Effector memory CD8-positive, alpha-beta T cell (primary cell): ENCODE measurements at regions not wholly inside any gene's neighbourhood (a gene's known extent, or its start where the extent isn't known, plus 50 kb on each side); places are given as distances from the start of the nearest gene placed in this dataset.
"Not testable (repeated sequence)": the region's sequence is repeated elsewhere in the genome, so short reads cannot be mapped to it uniquely, and the experiment has no call there.

Experiments used
- ATAC-seq: fragments of 150-1000 bp; cut with Tn5 transposase; replicated peaks from 2 replicates; pipeline ENCODE4 v1.10.0; 2021; ENCODE audit warnings: mild to moderate bottlenecking, moderate library complexity
- DNase-seq, 3 experiments: peaks; one replicate each; pipeline ENCODE4 v3.0.0; 2021
- H3K27ac Mint-ChIP-seq, 2 donors: one replicate each; pipeline ENCODE4 v1.8.0; 2022; ENCODE audit warnings: mild to moderate bottlenecking in 2 of 2, mixed read lengths in 2 of 2, moderate library complexity in 2 of 2
- H3K27me3 Mint-ChIP-seq, 2 donors: one replicate each; pipeline ENCODE4 v1.8.0; 2022; ENCODE audit warnings: mixed read lengths in 2 of 2
- H3K36me3 Mint-ChIP-seq: one replicate; pipeline ENCODE4 v1.8.0; 2022; ENCODE audit warnings: mild to moderate bottlenecking, moderate library complexity, mixed read lengths; ENCODE audit not compliant: insufficient read depth
- H3K4me1 Mint-ChIP-seq, 2 donors: one replicate each; pipeline ENCODE4 v1.8.0; 2022; ENCODE audit warnings: low read depth in 2 of 2, mixed read lengths in 2 of 2
- H3K4me3 Mint-ChIP-seq, 2 donors: one replicate each; pipeline ENCODE4 v1.8.0; 2022; ENCODE audit warnings: mild to moderate bottlenecking in 2 of 2, mixed read lengths in 2 of 2, moderate library complexity in 2 of 2
- H3K9me3 Mint-ChIP-seq, 2 donors: one replicate each; pipeline ENCODE4 v1.8.0; 2022; ENCODE audit warnings: mixed read lengths in 2 of 2

- not testable (repeated sequence) for H3K36me3 Mint-ChIP-seq, H3K9me3 Mint-ChIP-seq, H3K4me1 Mint-ChIP-seq, H3K4me3 Mint-ChIP-seq, DNase-seq, ATAC-seq, H3K27ac Mint-ChIP-seq
- peaks cover 40 to 47% of the 10 kb centered on the region in 2 donors for H3K27me3 Mint-ChIP-seq
These were observed 50.6 kb upstream of the GRHL3 start for GRCh38 chr1:24268555-24268954.

GRCh38 chr1:24266998-24267397, 52.2 kb upstream of the GRHL3 start:
- H3K9me3 Mint-ChIP-seq = no peaks in the 10 kb centered on the region
- peaks cover 3% of the 10 kb centered on the region for H3K36me3 Mint-ChIP-seq
- H3K4me3 Mint-ChIP-seq = no peak overlapping the region

GRCh38 chr1:24266398-24266941, 52.7 kb upstream of the GRHL3 start:
- no peak for ATAC-seq
- Mint-ChIP-seq H3K4me1 (no peaks in the 10 kb centered on the region), H3K9me3 (no peaks in the 10 kb centered on the region), H3K36me3 (peaks cover 3% of the 10 kb centered on the region), H3K4me3 (no peak overlapping the region), H3K27me3 (peaks cover 19 to 26% of the 10 kb centered on the region in 2 donors), H3K27ac (no peak overlapping the region)
- no peak for DNase-seq

More at GRCh38 chr1:24266998-24267397, 52.2 kb upstream of the GRHL3 start:
- no peak for ATAC-seq
- H3K4me1 Mint-ChIP-seq = no peaks in the 10 kb centered on the region
- no peak for DNase-seq
- H3K27ac Mint-ChIP-seq = no peak overlapping the region
- peaks cover 24 to 32% of the 10 kb centered on the region in 2 donors for H3K27me3 Mint-ChIP-seq

GRCh38 chr1:24263746-24264145, 55.4 kb upstream of the GRHL3 start:
- DNase-seq (no peak), ATAC-seq (no peak)
- Mint-ChIP-seq H3K27ac (no peak overlapping the region), H3K27me3 (peaks cover 0 to 5% of the 10 kb centered on the region in 2 donors), H3K4me1 (no peaks in the 10 kb centered on the region), H3K36me3 (peaks cover 3% of the 10 kb centered on the region), H3K4me3 (no peak overlapping the region), H3K9me3 (no peaks in the 10 kb centered on the region)

- peaks cover 3% of the 10 kb centered on the region for H3K36me3 Mint-ChIP-seq
- DNase-seq (no peak), ATAC-seq (no peak)
- H3K4me1 Mint-ChIP-seq = no peaks in the 10 kb centered on the region
- peaks cover 0 to 7% of the 10 kb centered on the region in 2 donors for H3K27me3 Mint-ChIP-seq
- no peak overlapping the region for H3K27ac Mint-ChIP-seq
- H3K9me3 Mint-ChIP-seq = no peaks in the 10 kb centered on the region
- H3K4me3 Mint-ChIP-seq = no peak overlapping the region
These were observed 55.9 kb upstream of the GRHL3 start for GRCh38 chr1:24263211-24263610.

GRCh38 chr1:24261977-24262376, 57.2 kb upstream of the GRHL3 start:
- Mint-ChIP-seq H3K27me3 (peaks cover 0 to 7% of the 10 kb centered on the region in 2 donors), H3K9me3 (no peaks in the 10 kb centered on the region), H3K4me3 (no peak overlapping the region), H3K4me1 (no peaks in the 10 kb centered on the region), H3K36me3 (peaks cover 3% of the 10 kb centered on the region), H3K27ac (no peak overlapping the region)
- DNase-seq (no peak), ATAC-seq (no peak)

GRCh38 chr1:24258735-24259424, 60.3 kb upstream of the GRHL3 start:
- no peak for DNase-seq
- no peak overlapping the region for H3K27ac Mint-ChIP-seq
- H3K4me1 Mint-ChIP-seq = no peaks in the 10 kb centered on the region
- no peaks in the 10 kb centered on the region for H3K36me3 Mint-ChIP-seq
- H3K9me3 Mint-ChIP-seq = no peaks in the 10 kb centered on the region
- H3K4me3 Mint-ChIP-seq = no peak overlapping the region
- peaks cover 0 to 15% of the 10 kb centered on the region in 2 donors for H3K27me3 Mint-ChIP-seq
- no peak for ATAC-seq

- Mint-ChIP-seq H3K27ac (no peak overlapping the region), H3K36me3 (no peaks in the 10 kb centered on the region), H3K4me1 (no peaks in the 10 kb centered on the region), H3K9me3 (no peaks in the 10 kb centered on the region), H3K4me3 (no peak overlapping the region), H3K27me3 (peaks cover 0 to 15% of the 10 kb centered on the region in 2 donors)
- DNase-seq (no peak), ATAC-seq (no peak)
These were observed 61.8 kb upstream of the GRHL3 start for GRCh38 chr1:24257373-24257772.

GRCh38 chr1:24256687-24257086, 62.5 kb upstream of the GRHL3 start:
- no peaks in the 10 kb centered on the region for H3K4me1 Mint-ChIP-seq
- peaks cover 0 to 15% of the 10 kb centered on the region in 2 donors for H3K27me3 Mint-ChIP-seq
- H3K36me3 Mint-ChIP-seq = no peaks in the 10 kb centered on the region
- H3K4me3 Mint-ChIP-seq = no peak overlapping the region
- H3K27ac Mint-ChIP-seq = no peak overlapping the region
- DNase-seq (no peak), ATAC-seq (no peak)
- no peaks in the 10 kb centered on the region for H3K9me3 Mint-ChIP-seq

GRCh38 chr1:24255226-24255625, 63.9 kb upstream of the GRHL3 start:
- no peak for DNase-seq
- Mint-ChIP-seq H3K27ac (no peak overlapping the region), H3K9me3 (no peaks in the 10 kb centered on the region), H3K4me3 (no peak overlapping the region), H3K27me3 (peaks cover 0 to 15% of the 10 kb centered on the region in 2 donors), H3K36me3 (no peaks in the 10 kb centered on the region), H3K4me1 (no peaks in the 10 kb centered on the region)
- ATAC-seq = no peak

GRCh38 chr1:24254783-24255182, 64.4 kb upstream of the GRHL3 start:
- Mint-ChIP-seq H3K9me3 (no peaks in the 10 kb centered on the region), H3K27ac (no peak overlapping the region), H3K27me3 (peaks cover 0 to 15% of the 10 kb centered on the region in 2 donors), H3K36me3 (no peaks in the 10 kb centered on the region), H3K4me1 (no peaks in the 10 kb centered on the region), H3K4me3 (no peak overlapping the region)
- ATAC-seq (no peak), DNase-seq (no peak)

- Mint-ChIP-seq H3K36me3 (no peaks in the 10 kb centered on the region), H3K4me1 (no peaks in the 10 kb centered on the region), H3K27me3 (peaks cover 0 to 8% of the 10 kb centered on the region in 2 donors), H3K27ac (no peak overlapping the region), H3K4me3 (no peak overlapping the region), H3K9me3 (no peaks in the 10 kb centered on the region)
- ATAC-seq = no peak
- DNase-seq = no peak
These were observed 65.6 kb upstream of the GRHL3 start for GRCh38 chr1:24253571-24253970.

GRCh38 chr1:24252185-24252780, 65.2 kb upstream of the IFNLR1 start:
- H3K4me1 Mint-ChIP-seq = no peaks in the 10 kb centered on the region
- DNase-seq = no peak
- ATAC-seq = no peak
- no peaks in the 10 kb centered on the region for H3K9me3 Mint-ChIP-seq
- H3K27ac Mint-ChIP-seq = peak overlapping the region in 1 of 2 donors; percentile 2
- H3K4me3 Mint-ChIP-seq = no peak overlapping the region
- H3K36me3 Mint-ChIP-seq = no peaks in the 10 kb centered on the region
- H3K27me3 Mint-ChIP-seq = peaks cover 0 to 8% of the 10 kb centered on the region in 2 donors

GRCh38 chr1:24251501-24251900, 64.4 kb upstream of the IFNLR1 start:
- no peak for ATAC-seq
- Mint-ChIP-seq H3K36me3 (no peaks in the 10 kb centered on the region), H3K27me3 (peaks cover 0 to 8% of the 10 kb centered on the region in 2 donors), H3K4me1 (no peaks in the 10 kb centered on the region), H3K4me3 (no peak overlapping the region), H3K9me3 (no peaks in the 10 kb centered on the region), H3K27ac (no peak overlapping the region)
- no peak for DNase-seq
